Endothelial cell (in vitro differentiated cells): ENCODE measurements at regions not wholly inside any gene's neighbourhood (a gene's known extent, or its start where the extent isn't known, plus 50 kb on each side); places are given as distances from the start of the nearest gene placed in this dataset.

Experiments used
- DNase-seq: peaks from one replicate; pipeline ENCODE4 v3.0.0; 2021; ENCODE audit warnings: low spot score
- H3K27ac Mint-ChIP-seq: one replicate; pipeline ENCODE4 v1.8.0; 2021; ENCODE audit warnings: mixed read lengths, inconsistent platforms; ENCODE audit not compliant: unreplicated experiment
- H3K27me3 Mint-ChIP-seq: one replicate; pipeline ENCODE4 v1.8.0; 2021; ENCODE audit warnings: mild to moderate bottlenecking, moderate library complexity, mixed read lengths, inconsistent platforms; ENCODE audit not compliant: unreplicated experiment
- H3K36me3 Mint-ChIP-seq: one replicate; pipeline ENCODE4 v1.8.0; 2021; ENCODE audit warnings: mild to moderate bottlenecking, low read depth, mixed read lengths, inconsistent platforms; ENCODE audit not compliant: unreplicated experiment
- H3K4me1 Mint-ChIP-seq: one replicate; pipeline ENCODE4 v1.8.0; 2021; ENCODE audit warnings: mild to moderate bottlenecking, mixed read lengths, inconsistent platforms; ENCODE audit not compliant: unreplicated experiment
- H3K4me3 Mint-ChIP-seq: one replicate; pipeline ENCODE4 v1.8.0; 2021; ENCODE audit warnings: mild to moderate bottlenecking, mixed read lengths, inconsistent platforms; ENCODE audit not compliant: unreplicated experiment
- H3K9me3 Mint-ChIP-seq: one replicate; pipeline ENCODE4 v1.8.0; 2021; ENCODE audit warnings: mixed read lengths, inconsistent platforms; ENCODE audit not compliant: unreplicated experiment
- CTCF ChIP-seq: fragments of 200-600 bp; sonication (generic); IDR thresholded peaks from one replicate; pipeline ENCODE4 v1.5.0; 2021; ENCODE audit warnings: antibody characterized with exemption; ENCODE audit not compliant: unreplicated experiment

GRCh38 chr9:14526504-14526903 lies 166.7 kb downstream of the ZDHHC21 start:
- Mint-ChIP-seq H3K36me3 (no peaks in the 10 kb centered on the region), H3K27me3 (no peaks in the 10 kb centered on the region), H3K4me3 (no peak overlapping the region), H3K9me3 (no peaks in the 10 kb centered on the region), H3K27ac (no peak overlapping the region), H3K4me1 (no peaks in the 10 kb centered on the region)
- no peak for DNase-seq
- no peak for TF ChIP-seq CTCF

DNA sequence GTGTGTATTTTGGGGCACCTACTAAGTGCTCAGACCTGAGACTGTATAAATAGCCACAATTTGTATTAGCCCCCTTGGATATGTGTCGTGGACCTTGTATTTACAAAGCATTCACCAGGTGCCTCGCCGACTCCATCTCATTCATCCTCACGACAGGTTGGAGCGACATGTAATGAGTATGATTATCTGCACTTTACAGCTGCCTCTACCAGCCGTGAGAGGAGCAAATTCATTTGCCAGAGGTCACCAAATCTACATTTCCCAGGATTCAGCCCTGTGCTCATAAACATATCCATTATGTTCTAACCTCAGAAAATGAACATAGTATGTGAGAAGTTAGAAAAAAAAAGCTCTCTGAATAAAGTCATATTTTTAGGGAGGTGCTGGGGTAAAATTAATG lies 167.4 kb downstream of the ZDHHC21 start:
- Mint-ChIP-seq H3K27me3 (no peaks in the 10 kb centered on the region), H3K36me3 (no peaks in the 10 kb centered on the region), H3K4me1 (no peaks in the 10 kb centered on the region), H3K4me3 (no peak overlapping the region), H3K9me3 (no peaks in the 10 kb centered on the region), H3K27ac (no peak overlapping the region)
- DNase-seq, result no peak
- TF ChIP-seq CTCF, result no peak

DNA sequence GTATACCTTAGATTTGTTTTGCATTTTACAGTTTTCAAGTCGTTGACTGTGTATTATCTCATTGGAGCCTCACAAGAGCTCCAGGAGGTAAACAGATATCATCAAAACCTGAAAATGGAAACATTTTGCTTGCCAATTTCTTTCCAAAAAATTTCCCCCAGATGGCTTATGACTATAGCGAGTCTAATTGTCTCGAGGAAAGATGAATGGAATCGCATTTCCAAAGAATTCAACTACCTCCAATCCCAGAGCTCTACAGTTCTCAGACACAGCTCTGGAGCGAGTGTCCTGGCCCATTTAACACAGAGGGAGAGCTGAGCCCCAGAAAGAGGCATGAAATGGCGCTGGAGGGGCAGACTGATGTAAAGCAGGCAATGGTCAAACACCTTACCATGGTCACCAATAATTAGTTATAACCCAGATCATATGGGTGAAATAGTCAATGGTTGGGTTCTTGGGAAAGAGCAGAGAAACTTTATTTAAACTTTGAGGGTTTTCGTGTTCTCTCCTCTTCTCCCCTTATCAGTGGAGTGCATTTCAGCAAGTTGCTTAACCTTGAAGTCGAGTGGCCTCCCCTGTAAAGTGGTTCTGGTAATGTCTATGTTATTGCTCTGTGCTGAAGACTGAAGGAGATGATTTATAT lies 168.2 kb downstream of the ZDHHC21 start:
- no peak for DNase-seq
- H3K27ac Mint-ChIP-seq, result no peak overlapping the region
- no peaks in the 10 kb centered on the region for H3K4me1 Mint-ChIP-seq
- H3K27me3 Mint-ChIP-seq, result no peaks in the 10 kb centered on the region
- H3K36me3 Mint-ChIP-seq, result no peaks in the 10 kb centered on the region
- H3K4me3 Mint-ChIP-seq, result no peak overlapping the region
- no peak for TF ChIP-seq CTCF
- no peaks in the 10 kb centered on the region for H3K9me3 Mint-ChIP-seq

DNA sequence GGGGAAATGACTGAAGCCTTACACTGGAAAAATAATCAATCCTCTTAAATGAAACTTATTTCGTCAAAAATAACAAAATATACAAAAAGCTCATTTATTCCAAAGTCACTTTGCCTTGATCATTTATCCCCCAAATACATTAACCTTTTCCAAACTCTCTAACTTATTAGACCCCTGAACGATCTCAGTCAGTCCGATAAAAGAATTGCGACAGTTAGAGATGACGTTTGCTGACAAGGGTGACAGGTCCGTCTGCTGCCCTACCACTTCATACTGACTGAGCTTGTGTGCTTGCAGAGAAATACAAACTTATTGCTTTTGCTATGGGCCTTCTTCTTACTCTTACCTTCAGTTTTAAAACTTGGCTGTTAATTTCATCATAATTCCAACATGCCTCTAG lies 169.7 kb downstream of the ZDHHC21 start:
- H3K36me3 Mint-ChIP-seq, result no peaks in the 10 kb centered on the region
- no peaks in the 10 kb centered on the region for H3K27me3 Mint-ChIP-seq
- no peak overlapping the region for H3K27ac Mint-ChIP-seq
- H3K4me1 Mint-ChIP-seq, result no peaks in the 10 kb centered on the region
- no peaks in the 10 kb centered on the region for H3K9me3 Mint-ChIP-seq
- DNase-seq, result no peak
- no peak for TF ChIP-seq CTCF
- no peak overlapping the region for H3K4me3 Mint-ChIP-seq

- Mint-ChIP-seq H3K9me3 (no peaks in the 10 kb centered on the region), H3K36me3 (no peaks in the 10 kb centered on the region), H3K27me3 (no peaks in the 10 kb centered on the region), H3K4me1 (no peaks in the 10 kb centered on the region), H3K4me3 (no peak overlapping the region), H3K27ac (no peak overlapping the region)
- DNase-seq, result no peak
- TF ChIP-seq CTCF, result no peak
Measured at GRCh38 chr9:14522627-14523379, 170.4 kb downstream of the ZDHHC21 start.
